HK-2 (cell line): ENCODE measurements at regions not wholly inside any gene's neighbourhood (a gene's known extent, or its start where the extent isn't known, plus 50 kb on each side); places are given as distances from the start of the nearest gene placed in this dataset.

Experiments used
- DNase-seq: peaks from one replicate; pipeline ENCODE4 v3.0.0-alpha.2; 2018; ENCODE audit not compliant: unreplicated experiment

DNA sequence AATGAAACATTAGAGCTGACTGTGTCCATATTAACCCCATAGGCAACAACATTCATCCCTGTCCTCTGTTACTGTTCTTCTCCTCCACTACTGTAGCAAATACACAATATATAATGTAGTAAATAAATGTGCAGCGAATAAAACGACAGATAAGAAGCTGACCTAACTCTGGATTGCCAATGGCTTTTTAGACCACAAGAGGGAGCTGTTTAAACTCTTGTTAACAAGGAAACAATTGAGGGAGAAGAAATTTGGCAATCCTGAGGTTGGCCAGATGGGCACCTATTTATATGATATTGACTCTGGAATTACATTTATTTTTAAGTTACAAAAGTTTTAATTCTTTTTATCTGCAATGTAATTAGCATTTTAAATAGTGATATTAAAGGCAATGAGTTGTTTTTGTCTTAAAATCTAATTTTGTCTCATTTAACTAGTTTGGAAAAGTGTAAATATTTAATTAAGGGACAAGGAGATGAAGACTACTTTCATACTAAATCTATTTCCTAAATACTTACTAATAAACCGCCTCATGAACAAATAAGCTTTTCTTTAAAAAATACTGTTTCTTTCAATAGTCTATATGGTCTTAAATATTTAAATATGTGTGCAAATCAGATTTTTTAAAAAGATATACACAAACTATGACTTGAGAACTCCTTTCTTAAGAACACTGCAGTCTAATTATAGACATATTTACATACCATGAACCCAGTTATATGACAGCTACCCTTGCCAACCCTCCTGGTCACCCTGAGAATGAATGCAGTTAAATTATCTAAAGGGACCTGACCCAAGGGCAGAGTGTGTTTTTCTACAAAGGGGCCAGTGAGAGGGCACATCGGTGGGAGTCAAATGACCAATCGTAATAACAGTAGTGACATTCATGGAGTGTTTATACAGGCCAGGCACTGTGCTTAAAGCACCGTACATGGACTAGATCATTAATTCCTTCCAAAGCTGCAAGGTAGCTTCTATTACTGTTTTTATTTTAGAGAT, 52.9 kb upstream of the HPF1 start:
- no peak for DNase-seq

DNA sequence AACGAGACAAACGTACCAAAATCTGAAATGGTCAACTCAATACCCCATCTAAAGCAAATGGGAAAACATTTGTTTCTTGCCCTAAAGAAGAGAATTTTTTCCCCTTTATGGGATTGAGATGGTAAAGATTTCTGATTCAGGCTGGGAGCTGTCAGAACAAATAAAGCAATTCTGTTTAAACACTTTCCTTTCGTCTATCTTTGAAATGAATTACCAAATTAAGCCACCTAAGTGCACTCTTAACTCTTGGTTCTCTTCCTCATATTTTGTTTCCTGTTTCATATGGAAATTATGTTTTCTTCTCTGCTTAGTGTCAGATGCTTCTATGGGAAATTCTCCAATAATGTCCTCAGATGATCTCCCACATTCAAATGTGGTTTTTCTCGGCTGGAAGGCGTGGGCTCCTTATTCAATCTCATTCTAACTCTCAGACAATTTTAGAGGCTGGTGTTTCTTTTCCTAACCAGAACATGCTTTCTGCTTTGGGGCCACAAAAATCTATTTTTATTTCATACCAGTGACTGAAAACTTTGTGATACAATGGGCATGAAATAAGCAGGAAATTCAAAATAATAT, 50.3 kb upstream of the HPF1 start:
- no peak for DNase-seq
